CD14-positive monocyte (primary cell): ENCODE measurements at regions not wholly inside any gene's neighbourhood (a gene's known extent, or its start where the extent isn't known, plus 50 kb on each side); places are given as distances from the start of the nearest gene placed in this dataset.

Source experiments
- DNase-seq, 3 donors: peaks; one replicate each; pipeline ENCODE4 v3.0.0-alpha.2; 2011 to 2022
- H2AFZ ChIP-seq: 2 replicates; pipeline ENCODE4 v1.6.0; 2012; ENCODE audit warnings: mild to moderate bottlenecking, low read depth, low read length, inconsistent platforms; ENCODE audit not compliant: insufficient read depth, poor library complexity, severe bottlenecking
- H3K27ac ChIP-seq, 2 donors: 1 replicate in 1 of 2; 2 replicates in 1 of 2; pipeline ENCODE4 v1.5.1; 2012 to 2013; ENCODE audit warnings: low read length in 2 of 2, control low read depth in 1 of 2, inconsistent platforms in 1 of 2, low read depth in 1 of 2, mild to moderate bottlenecking in 1 of 2
- H3K27me3 ChIP-seq, 2 donors: one replicate each; pipeline versions ENCODE4 v1.6.0 to v1.6.1; 2011 to 2013; ENCODE audit warnings: low read length in 2 of 2; ENCODE audit not compliant: control insufficient read depth in 2 of 2, insufficient read depth in 2 of 2
- H3K36me3 ChIP-seq, 2 donors: replicated peaks in 1 of 2; 1 replicate in 1 of 2; 2 replicates in 1 of 2; pipeline versions ENCODE4 v1.5.1 to v1.6.1; 2012 to 2013; ENCODE audit warnings: low read length in 2 of 2, control low read depth in 1 of 2, inconsistent platforms in 1 of 2, mild to moderate bottlenecking in 1 of 2; ENCODE audit not compliant: insufficient read depth in 2 of 2, control insufficient read depth in 1 of 2
- H3K4me1 ChIP-seq, 2 donors: 1 replicate in 1 of 2; 2 replicates in 1 of 2; pipeline versions ENCODE4 v1.5.1 to v1.6.1; 2012 to 2013; ENCODE audit warnings: low read length in 2 of 2, control low read depth in 1 of 2, inconsistent platforms in 1 of 2, mild to moderate bottlenecking in 1 of 2, moderate library complexity in 1 of 2; ENCODE audit not compliant: insufficient read depth in 2 of 2, control insufficient read depth in 1 of 2
- H3K4me2 ChIP-seq: replicated peaks from 2 replicates; pipeline ENCODE3; 2012; ENCODE audit warnings: low read length, moderate library complexity, mild to moderate bottlenecking; ENCODE audit not compliant: poor library complexity, severe bottlenecking; ENCODE audit errors: extremely low read depth
- H3K4me3 ChIP-seq, 3 experiments: fragments of 200-600 bp in 1 of 3; sonication (generic) in 1 of 3; replicated peaks in 1 of 3; 1 replicate in 2 of 3; 2 replicates in 1 of 3; pipeline ENCODE4 v1.5.1; 2011 to 2013; ENCODE audit warnings: low read length in 3 of 3, mild to moderate bottlenecking in 3 of 3, control low read depth in 2 of 3, low read depth in 2 of 3, inconsistent platforms in 1 of 3, moderate library complexity in 1 of 3
- H3K79me2 ChIP-seq: 2 replicates; pipeline ENCODE4 v1.6.0; 2012; ENCODE audit warnings: mild to moderate bottlenecking, control low read depth, inconsistent platforms, low read length, moderate library complexity; ENCODE audit not compliant: insufficient read depth
- H3K9ac ChIP-seq: 2 replicates; pipeline ENCODE4 v1.6.0; 2017; ENCODE audit warnings: low read length, mild to moderate bottlenecking; ENCODE audit not compliant: insufficient read depth, poor library complexity, severe bottlenecking
- H3K9me3 ChIP-seq, 2 donors: replicated peaks in 1 of 2; 1 replicate in 1 of 2; 2 replicates in 1 of 2; pipeline versions ENCODE4 v1.5.1 to v1.6.1; 2012 to 2013; ENCODE audit warnings: low read length in 2 of 2, control low read depth in 1 of 2; ENCODE audit not compliant: control insufficient read depth in 1 of 2, insufficient read depth in 1 of 2
- H4K20me1 ChIP-seq: 2 replicates; pipeline ENCODE4 v1.6.0; 2012; ENCODE audit warnings: mild to moderate bottlenecking, low read length, control low read depth, moderate library complexity; ENCODE audit not compliant: insufficient read depth
- H3K27ac Mint-ChIP-seq, 7 donors: one replicate each; pipeline ENCODE4 v1.8.0; 2020; ENCODE audit warnings: mild to moderate bottlenecking in 7 of 7, mixed read lengths in 7 of 7, moderate library complexity in 6 of 7, inconsistent platforms in 2 of 7
- H3K27me3 Mint-ChIP-seq, 3 donors: one replicate each; pipeline ENCODE4 v1.8.0; 2021 to 2022; ENCODE audit warnings: low read depth in 3 of 3, mild to moderate bottlenecking in 3 of 3, mixed read lengths in 3 of 3, moderate library complexity in 3 of 3, inconsistent platforms in 1 of 3
- H3K36me3 Mint-ChIP-seq, 2 donors: one replicate each; pipeline ENCODE4 v1.8.0; 2020; ENCODE audit warnings: mixed read lengths in 2 of 2, inconsistent platforms in 1 of 2, mild to moderate bottlenecking in 1 of 2
- H3K4me1 Mint-ChIP-seq: one replicate; pipeline ENCODE4 v1.8.0; 2020; ENCODE audit warnings: mild to moderate bottlenecking, mixed read lengths
- H3K4me3 Mint-ChIP-seq, 2 donors: one replicate each; pipeline ENCODE4 v1.8.0; 2020; ENCODE audit warnings: mild to moderate bottlenecking in 2 of 2, mixed read lengths in 2 of 2, moderate library complexity in 1 of 2
- H3K9me3 Mint-ChIP-seq, 7 donors: one replicate each; pipeline ENCODE4 v1.8.0; 2020 to 2022; ENCODE audit warnings: mixed read lengths in 7 of 7, mild to moderate bottlenecking in 6 of 7, moderate library complexity in 6 of 7, inconsistent platforms in 2 of 7
- CTCF ChIP-seq: fragments of 200-600 bp; IDR thresholded peaks from one replicate; pipeline ENCODE4 v1.8.0; 2022; ENCODE audit warnings: antibody characterized with exemption, mild to moderate bottlenecking
- WGBS: methylation state at CpG from one replicate; pipeline ENCODE4 v1.1.5; 2013; ENCODE audit warnings: missing lambda C conversion rate; ENCODE audit not compliant: insufficient coverage; 5-methylcytosine and 5-hydroxymethylcytosine counted together
- intact Hi-C, 2 donors: fragments of 100-400 bp; cut with micrococcal nuclease; formaldehyde crosslinking; loops; one replicate each; pipeline versions ENCODE4 v1.15.0 to v1.15.1; 2023

GRCh38 chr2:117293012-117293411 lies 521.5 kb upstream of the DDX18 start:
- H3K9me3 ChIP-seq: peaks cover 4 to 7% of the 10 kb centered on the region in 2 donors
- H3K9me3 Mint-ChIP-seq: peaks cover 0 to 15% (median 3%) of the 10 kb centered on the region in 7 donors
- no peaks in the 10 kb centered on the region for H3K4me1 Mint-ChIP-seq
- H3K79me2 ChIP-seq: no peaks in the 10 kb centered on the region
- H3K9ac ChIP-seq: no peak overlapping the region
- H3K4me3 Mint-ChIP-seq: no peak overlapping the region
- no peaks in the 10 kb centered on the region for H3K27me3 ChIP-seq
- H3K27ac Mint-ChIP-seq: no peak overlapping the region
- DNase-seq: no peak
- no peak overlapping the region for H2AFZ ChIP-seq
- no peaks in the 10 kb centered on the region for H3K36me3 ChIP-seq
- H3K4me3 ChIP-seq: no peak overlapping the region
- H3K27me3 Mint-ChIP-seq: no peaks in the 10 kb centered on the region
- intact Hi-C loops: no loop called here
- H4K20me1 ChIP-seq: no peaks in the 10 kb centered on the region
- H3K36me3 Mint-ChIP-seq: no peaks in the 10 kb centered on the region
- 71% methylated on average over 1 of the region's 1 CpG for WGBS
- no peaks in the 10 kb centered on the region for H3K4me1 ChIP-seq
- no peak overlapping the region for H3K4me2 ChIP-seq
- no peak overlapping the region for H3K27ac ChIP-seq
- no peak for TF ChIP-seq CTCF

GRCh38 chr2:117299451-117299850 lies 515.0 kb upstream of the DDX18 start:
- Histone ChIP-seq H3K9me3 (peaks cover 14 to 15% of the 10 kb centered on the region in 2 donors), H3K9ac (no peak overlapping the region), H3K27me3 (no peaks in the 10 kb centered on the region), H3K27ac (no peak overlapping the region), H3K36me3 (no peaks in the 10 kb centered on the region), H3K79me2 (no peaks in the 10 kb centered on the region), H2AFZ (no peak overlapping the region), H3K4me1 (no peaks in the 10 kb centered on the region), H3K4me2 (no peak overlapping the region), H3K4me3 (no peak overlapping the region), H4K20me1 (no peaks in the 10 kb centered on the region)
- Mint-ChIP-seq H3K27me3 (no peaks in the 10 kb centered on the region), H3K27ac (no peak overlapping the region), H3K4me3 (no peak overlapping the region), H3K4me1 (no peaks in the 10 kb centered on the region), H3K9me3 (peaks cover 2 to 9% (median 8%) of the 10 kb centered on the region in 7 donors), H3K36me3 (no peaks in the 10 kb centered on the region)
- no peak for TF ChIP-seq CTCF
- DNase-seq: no peak
- WGBS: 100% methylated on average over 1 of the region's 2 CpGs
- intact Hi-C loops: no loop called here
